IMR-90 (cell line): ENCODE measurements at regions not wholly inside any gene's neighbourhood (a gene's known extent, or its start where the extent isn't known, plus 50 kb on each side); places are given as distances from the start of the nearest gene placed in this dataset.

Experiments used
- ATAC-seq: fragments of 200-7000 bp; cut with Tn5 transposase; 2 replicates; pipeline ENCODE4 v1.9.1; 2020; ENCODE audit warnings: low read depth, mild to moderate bottlenecking, moderate library complexity
- BruUV-seq: library from RNA; stranded (reverse); fragments of 400-500 nt; replicated peaks from 2 replicates; lab custom pipeline; 2021; lab: Mats Ljungman, UMichigan
- CTCF ChIA-PET: fragments of 300-600 bp; formaldehyde crosslinking; extraction: SDS; loops from one replicate; lab custom pipeline; 2021; ENCODE audit warnings: antibody characterized with exemption; lab: Yijun Ruan, JAX
- POLR2A ChIA-PET: fragments of 300-600 bp; sonication (Branson Sonifier 250); formaldehyde crosslinking; loops from one replicate; lab custom pipeline; 2022; ENCODE audit warnings: antibody characterized with exemption; ENCODE audit not compliant: unreplicated experiment; lab: Charles Lee
- DNase-seq: peaks from one replicate; pipeline ENCODE4 v3.0.0; 2013
- H2AFZ ChIP-seq: replicated peaks from 2 replicates; pipeline ENCODE3; 2013; ENCODE audit warnings: low read length, mild to moderate bottlenecking; ENCODE audit not compliant: poor library complexity
- H2AK5ac ChIP-seq: 2 replicates; pipeline ENCODE4 v1.6.1; 2013; ENCODE audit warnings: low read depth, low read length, inconsistent platforms
- H2AK9ac ChIP-seq: replicated peaks from 2 replicates; pipeline ENCODE3; 2013; ENCODE audit warnings: mild to moderate bottlenecking, low read depth, low read length, moderate library complexity; ENCODE audit not compliant: poor library complexity
- H2BK120ac ChIP-seq: 2 replicates; pipeline ENCODE4 v1.6.1; 2013; ENCODE audit warnings: low read depth, low read length, inconsistent platforms
- H2BK15ac ChIP-seq: 3 replicates; pipeline ENCODE4 v1.6.1; 2013; ENCODE audit warnings: low read depth, low read length, inconsistent platforms
- H2BK20ac ChIP-seq: 2 replicates; pipeline ENCODE4 v1.6.1; 2013; ENCODE audit warnings: low read depth, mild to moderate bottlenecking, inconsistent platforms, low read length, moderate library complexity
- H2BK5ac ChIP-seq: 2 replicates; pipeline ENCODE4 v1.6.1; 2013; ENCODE audit warnings: mild to moderate bottlenecking, low read depth, low read length, inconsistent platforms; ENCODE audit not compliant: poor library complexity, severe bottlenecking
- H3K14ac ChIP-seq: replicated peaks from 2 replicates; pipeline ENCODE4 v1.6.1; 2013; ENCODE audit warnings: low read depth, low read length, inconsistent platforms
- H3K18ac ChIP-seq: 2 replicates; pipeline ENCODE4 v1.6.1; 2013; ENCODE audit warnings: low read depth, low read length, control low read depth
- H3K23ac ChIP-seq: 2 replicates; pipeline ENCODE4 v1.6.1; 2013; ENCODE audit warnings: low read depth, low read length, inconsistent platforms
- H3K27ac ChIP-seq: 2 replicates; pipeline ENCODE4 v1.5.1; 2013; ENCODE audit warnings: mild to moderate bottlenecking, control low read depth, low read length; ENCODE audit not compliant: insufficient read depth
- H3K27me3 ChIP-seq: 2 replicates; pipeline ENCODE4 v1.6.1; 2013; ENCODE audit warnings: low read length; ENCODE audit not compliant: control insufficient read depth, insufficient read depth
- H3K36me3 ChIP-seq: 2 replicates; pipeline ENCODE4 v1.6.1; 2013; ENCODE audit warnings: low read length, mixed read lengths; ENCODE audit not compliant: control insufficient read depth, insufficient read depth
- H3K4ac ChIP-seq: 2 replicates; pipeline ENCODE4 v1.6.1; 2013; ENCODE audit warnings: low read depth, low read length, inconsistent platforms
- H3K4me1 ChIP-seq: 2 replicates; pipeline ENCODE4 v1.6.1; 2013; ENCODE audit warnings: low read length, mixed read lengths; ENCODE audit not compliant: control insufficient read depth, insufficient read depth
- H3K4me2 ChIP-seq: 2 replicates; pipeline ENCODE4 v1.6.1; 2013; ENCODE audit warnings: low read depth, mild to moderate bottlenecking, control low read depth, low read length, moderate library complexity
- H3K4me3 ChIP-seq: 2 replicates; pipeline ENCODE4 v1.5.1; 2013; ENCODE audit warnings: low read depth, mild to moderate bottlenecking, control low read depth, low read length, moderate library complexity; ENCODE audit not compliant: insufficient read depth
- H3K56ac ChIP-seq: 2 replicates; pipeline ENCODE4 v1.6.1; 2013; ENCODE audit warnings: low read length, inconsistent platforms; ENCODE audit not compliant: insufficient read depth; ENCODE audit errors: extremely low read depth
- H3K79me1 ChIP-seq, 2 experiments: 2 replicates each; pipeline ENCODE4 v1.6.1; 2013; ENCODE audit warnings: low read length in 2 of 2, inconsistent platforms in 1 of 2, low read depth in 1 of 2
- H3K9ac ChIP-seq: 2 replicates; pipeline ENCODE4 v1.6.1; 2013; ENCODE audit warnings: low read depth, low read length, control low read depth
- H3K9me1 ChIP-seq: 2 replicates; pipeline ENCODE4 v1.6.1; 2013; ENCODE audit warnings: low read length, inconsistent platforms; ENCODE audit not compliant: insufficient read depth
- H3K9me3 ChIP-seq: 2 replicates; pipeline ENCODE4 v1.6.1; 2013; ENCODE audit warnings: low read length; ENCODE audit not compliant: control insufficient read depth, insufficient read depth
- H4K20me1 ChIP-seq: 2 replicates; pipeline ENCODE4 v1.6.1; 2013; ENCODE audit warnings: low read length, inconsistent platforms; ENCODE audit not compliant: insufficient read depth
- H4K5ac ChIP-seq: 2 replicates; pipeline ENCODE4 v1.6.1; 2013; ENCODE audit warnings: mild to moderate bottlenecking, low read depth, low read length, control low read depth
- H4K8ac ChIP-seq, 2 experiments: 2 replicates each; pipeline ENCODE4 v1.6.1; 2013; ENCODE audit warnings: low read depth in 2 of 2, low read length in 2 of 2, control low read depth in 1 of 2, inconsistent platforms in 1 of 2
- H4K91ac ChIP-seq: 2 replicates; pipeline ENCODE4 v1.6.1; 2013; ENCODE audit warnings: low read depth, low read length, inconsistent platforms; ENCODE audit not compliant: insufficient read depth
- CEBPB ChIP-seq: IDR thresholded peaks from 2 replicates; pipeline ENCODE4 v1.6.1; 2012; ENCODE audit warnings: low read depth, low read length, improper control_type of control experiment
- FOS ChIP-seq: fragments of 150-350 bp; IDR thresholded peaks from 2 replicates; pipeline ENCODE4 v1.6.1; 2016; ENCODE audit warnings: low read depth, low read length
- RAD21 ChIP-seq: IDR thresholded peaks from 2 replicates; pipeline ENCODE4 v1.6.1; 2012; ENCODE audit warnings: low read length, improper control_type of control experiment
- RCOR1 ChIP-seq: IDR thresholded peaks from 2 replicates; pipeline ENCODE4 v1.6.1; 2012; ENCODE audit warnings: mild to moderate bottlenecking, low read length, improper control_type of control experiment; ENCODE audit not compliant: insufficient replicate concordance
- WGBS, 2 experiments: methylation state at CpG; one replicate each; pipeline versions ENCODE4 v1.1.5 to v1.1.7; 2013; ENCODE audit warnings: missing lambda C conversion rate in 2 of 2; ENCODE audit not compliant: insufficient read length in 1 of 2; ENCODE audit errors: extremely low coverage in 2 of 2; 5-methylcytosine and 5-hydroxymethylcytosine counted together
- dilution Hi-C: fragments of 300-500 bp; cut with HindIII; formaldehyde crosslinking; loops from one replicate; pipeline ENCODE4 v1.14.3; 2018; ENCODE audit warnings: low sequenced_read_pairs; ENCODE audit not compliant: unreplicated experiment
- in situ Hi-C: fragments of 300-500 bp; cut with MboI; formaldehyde crosslinking; loops from 3 replicates; pipeline ENCODE4 v1.14.3; 2019; ENCODE audit warnings: low sequenced_read_pairs, inconsistent platforms, mixed read lengths
- intact Hi-C: fragments of 100-400 bp; cut with micrococcal nuclease; formaldehyde crosslinking; loops from 2 replicates; pipeline ENCODE4 v1.10.0; 2022
- TF ChIP-seq, protein P1 (sequence below): conservative IDR thresholded peaks from 2 replicates; pipeline ENCODE4 v1.5.1; 2012; ENCODE audit warnings: mild to moderate bottlenecking, low read depth, low read length, improper control_type of control experiment
- TF ChIP-seq, protein P2 (sequence below): fragments of 150-350 bp; IDR thresholded peaks from 2 replicates; pipeline ENCODE4 v1.6.1; 2016; ENCODE audit warnings: low read depth, mild to moderate bottlenecking, low read length, moderate library complexity, borderline replicate concordance

DNA sequence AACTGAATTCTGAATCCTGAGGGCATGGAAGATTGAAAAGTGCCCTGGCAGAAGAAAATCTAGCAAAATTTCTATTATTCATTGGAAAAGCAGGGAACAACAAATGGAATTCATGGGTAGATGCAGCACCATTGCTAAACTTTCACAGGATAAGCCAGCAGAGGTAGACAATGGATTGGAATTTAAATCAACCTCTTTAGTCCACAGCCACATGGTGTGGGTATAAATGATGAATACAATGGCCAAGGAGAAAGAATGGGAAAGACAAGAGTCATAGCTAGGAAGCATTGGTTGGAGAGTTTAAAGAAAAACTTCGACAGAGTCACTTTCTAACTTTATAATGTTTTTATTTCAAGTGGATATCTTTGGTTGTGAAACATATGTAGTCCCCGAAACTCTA lies 332.8 kb upstream of the PUDP start:
- Histone ChIP-seq H2BK120ac (no peak overlapping the region), H3K79me1 (no peaks in the 10 kb centered on the region), H3K27ac (no peak overlapping the region), H3K4me2 (no peak overlapping the region), H4K20me1 (no peaks in the 10 kb centered on the region), H2AK9ac (no peak overlapping the region), H4K8ac (no peak overlapping the region), H3K9ac (no peak overlapping the region), H2AFZ (no peak overlapping the region), H3K9me3 (no peaks in the 10 kb centered on the region), H2BK20ac (no peak overlapping the region), H3K14ac (no peak overlapping the region), H2AK5ac (no peak overlapping the region), H3K4me1 (no peaks in the 10 kb centered on the region), H3K4ac (no peak overlapping the region), H4K5ac (no peak overlapping the region), H3K56ac (no peak overlapping the region), H4K91ac (no peak overlapping the region), H2BK15ac (no peak overlapping the region), H3K4me3 (no peak overlapping the region), H2BK5ac (no peak overlapping the region), H3K23ac (no peak overlapping the region), H3K36me3 (no peaks in the 10 kb centered on the region), H3K18ac (no peak overlapping the region), H3K27me3 (no peaks in the 10 kb centered on the region), H3K9me1 (no peaks in the 10 kb centered on the region)
- POLR2A ChIA-PET = no interaction called here
- CTCF ChIA-PET = no interaction called here
- in situ Hi-C loops (no loop called here), intact Hi-C loops (no loop called here), dilution Hi-C loops (no loop called here)
- TF ChIP-seq, protein P1, sequence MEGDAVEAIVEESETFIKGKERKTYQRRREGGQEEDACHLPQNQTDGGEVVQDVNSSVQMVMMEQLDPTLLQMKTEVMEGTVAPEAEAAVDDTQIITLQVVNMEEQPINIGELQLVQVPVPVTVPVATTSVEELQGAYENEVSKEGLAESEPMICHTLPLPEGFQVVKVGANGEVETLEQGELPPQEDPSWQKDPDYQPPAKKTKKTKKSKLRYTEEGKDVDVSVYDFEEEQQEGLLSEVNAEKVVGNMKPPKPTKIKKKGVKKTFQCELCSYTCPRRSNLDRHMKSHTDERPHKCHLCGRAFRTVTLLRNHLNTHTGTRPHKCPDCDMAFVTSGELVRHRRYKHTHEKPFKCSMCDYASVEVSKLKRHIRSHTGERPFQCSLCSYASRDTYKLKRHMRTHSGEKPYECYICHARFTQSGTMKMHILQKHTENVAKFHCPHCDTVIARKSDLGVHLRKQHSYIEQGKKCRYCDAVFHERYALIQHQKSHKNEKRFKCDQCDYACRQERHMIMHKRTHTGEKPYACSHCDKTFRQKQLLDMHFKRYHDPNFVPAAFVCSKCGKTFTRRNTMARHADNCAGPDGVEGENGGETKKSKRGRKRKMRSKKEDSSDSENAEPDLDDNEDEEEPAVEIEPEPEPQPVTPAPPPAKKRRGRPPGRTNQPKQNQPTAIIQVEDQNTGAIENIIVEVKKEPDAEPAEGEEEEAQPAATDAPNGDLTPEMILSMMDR = no peak
- TF ChIP-seq RAD21 = no peak
- TF ChIP-seq RCOR1 = no peak
- TF ChIP-seq, protein P2, sequence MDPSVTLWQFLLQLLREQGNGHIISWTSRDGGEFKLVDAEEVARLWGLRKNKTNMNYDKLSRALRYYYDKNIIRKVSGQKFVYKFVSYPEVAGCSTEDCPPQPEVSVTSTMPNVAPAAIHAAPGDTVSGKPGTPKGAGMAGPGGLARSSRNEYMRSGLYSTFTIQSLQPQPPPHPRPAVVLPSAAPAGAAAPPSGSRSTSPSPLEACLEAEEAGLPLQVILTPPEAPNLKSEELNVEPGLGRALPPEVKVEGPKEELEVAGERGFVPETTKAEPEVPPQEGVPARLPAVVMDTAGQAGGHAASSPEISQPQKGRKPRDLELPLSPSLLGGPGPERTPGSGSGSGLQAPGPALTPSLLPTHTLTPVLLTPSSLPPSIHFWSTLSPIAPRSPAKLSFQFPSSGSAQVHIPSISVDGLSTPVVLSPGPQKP = no peak
- TF ChIP-seq CEBPB = no peak
- TF ChIP-seq FOS = no peak
- DNase-seq = no peak
- no TSS peak for BruUV-seq
- no CpG with 5 or more reads among the region's 2 CpGs for WGBS, 2 experiments
- no peak for ATAC-seq
